Inferior parietal cortex (tissue), 1 donor: ENCODE measurements at regions not wholly inside any gene's neighbourhood (a gene's known extent, or its start where the extent isn't known, plus 50 kb on each side); places are given as distances from the start of the nearest gene placed in this dataset.
"Not testable (repeated sequence)": the region's sequence is repeated elsewhere in the genome, so short reads cannot be mapped to it uniquely, and the experiment has no call there.

ENCODE experiments used
- DNase-seq: peaks from one replicate; pipeline ENCODE4 v3.0.0-alpha.2; 2016; ENCODE audit errors: extremely low spot score

DNA sequence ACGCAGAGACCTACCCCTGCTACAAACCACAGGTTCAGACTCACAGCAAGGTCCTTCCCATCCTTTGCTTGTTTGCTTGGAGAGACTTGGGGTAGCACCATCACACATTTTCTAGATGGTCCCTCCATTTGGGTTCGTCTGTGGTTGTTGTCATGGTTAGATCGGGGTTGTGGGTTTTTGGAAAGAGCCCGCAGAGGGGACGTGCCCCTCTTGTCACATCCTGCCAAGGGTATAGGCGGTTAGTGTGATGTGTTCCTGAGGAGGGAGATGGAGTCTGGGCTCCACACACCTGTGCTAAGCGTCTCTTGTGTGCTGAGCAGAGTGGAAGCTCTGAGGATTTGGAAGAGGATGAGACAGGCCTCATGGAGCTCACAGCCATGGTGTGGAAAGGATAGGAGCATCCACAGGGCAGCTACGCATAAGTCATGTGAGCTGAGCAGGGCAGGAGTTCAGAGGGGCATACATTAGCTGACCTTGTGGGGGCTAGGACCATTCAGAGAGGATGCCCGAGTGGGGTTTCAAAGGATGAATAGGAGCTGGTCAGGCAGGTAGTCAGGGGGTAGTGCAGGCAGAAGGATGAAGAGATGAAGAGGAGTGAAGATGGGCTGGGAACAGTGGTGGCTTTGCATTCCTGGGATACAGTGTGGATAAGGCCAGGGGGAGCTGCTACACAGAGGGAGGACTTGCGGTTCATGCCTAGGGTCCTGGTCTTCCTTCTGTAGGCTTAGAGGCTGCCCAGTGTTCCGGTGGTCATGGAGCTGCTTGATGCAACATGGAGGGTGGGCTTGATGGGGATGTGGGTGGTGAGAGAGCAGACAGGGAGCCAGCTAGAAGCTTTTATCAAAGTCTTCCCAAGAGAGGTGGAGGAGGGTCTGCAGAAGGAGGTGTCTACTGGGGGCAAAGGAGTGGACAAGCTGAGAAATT is 62.9 kb downstream of the ACKR3 start:
- DNase-seq = no peak

DNA sequence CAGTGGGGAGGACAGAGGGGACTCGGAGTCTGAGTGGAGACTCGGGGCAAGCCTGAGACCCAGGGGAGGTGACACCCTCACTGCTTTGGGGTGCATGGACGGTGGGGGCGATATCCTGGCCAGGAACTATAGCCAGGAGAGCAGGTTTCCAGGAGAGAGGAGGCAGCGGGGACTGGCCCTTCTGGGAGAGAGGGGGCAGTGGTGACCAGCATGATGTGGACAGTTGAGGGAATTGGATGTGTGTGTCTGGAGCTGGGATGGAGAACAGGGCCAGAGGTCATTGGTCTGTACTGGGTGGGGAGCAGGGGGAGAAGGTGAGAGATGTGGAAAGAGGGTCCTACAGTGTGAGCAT is 63.6 kb downstream of the ACKR3 start:
- no peak for DNase-seq

DNA sequence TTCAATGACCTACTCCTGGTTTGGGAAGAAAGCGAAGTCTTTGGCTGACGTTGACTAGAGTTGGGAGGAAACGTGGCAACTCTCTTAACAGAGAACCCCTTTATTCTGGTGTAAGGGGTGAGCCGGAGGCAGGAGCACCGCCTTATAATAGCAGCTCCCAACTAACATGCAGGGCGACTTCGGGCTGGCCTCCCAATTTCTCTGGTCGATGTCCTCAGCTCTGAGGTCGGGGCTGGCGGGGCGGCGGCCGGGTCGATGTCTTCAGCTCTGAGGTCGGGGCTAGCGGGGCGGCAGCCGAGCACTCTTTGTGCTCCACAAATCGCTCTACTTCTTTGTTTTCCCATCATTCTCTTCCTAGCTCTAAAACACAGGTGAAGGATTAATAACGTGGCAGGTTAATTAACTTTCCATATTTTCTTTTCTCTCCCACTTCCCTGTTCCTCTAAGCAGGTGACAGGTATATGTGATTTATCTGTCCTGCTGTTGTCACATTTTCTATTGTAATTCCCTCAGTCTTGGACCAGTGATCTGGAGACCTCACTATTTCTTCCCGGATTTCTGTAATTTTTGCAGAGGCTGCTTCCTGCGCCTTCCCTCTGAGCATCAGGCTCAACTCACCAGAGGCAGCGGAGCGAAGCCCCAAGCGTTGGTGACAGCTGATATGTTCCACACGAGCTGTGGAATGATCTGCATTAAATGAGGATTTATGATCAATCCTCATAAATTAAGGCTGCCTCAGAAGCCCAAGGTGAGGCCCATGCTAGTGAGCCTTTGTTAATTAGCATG is 64.3 kb downstream of the ACKR3 start:
- no peak for DNase-seq

DNA sequence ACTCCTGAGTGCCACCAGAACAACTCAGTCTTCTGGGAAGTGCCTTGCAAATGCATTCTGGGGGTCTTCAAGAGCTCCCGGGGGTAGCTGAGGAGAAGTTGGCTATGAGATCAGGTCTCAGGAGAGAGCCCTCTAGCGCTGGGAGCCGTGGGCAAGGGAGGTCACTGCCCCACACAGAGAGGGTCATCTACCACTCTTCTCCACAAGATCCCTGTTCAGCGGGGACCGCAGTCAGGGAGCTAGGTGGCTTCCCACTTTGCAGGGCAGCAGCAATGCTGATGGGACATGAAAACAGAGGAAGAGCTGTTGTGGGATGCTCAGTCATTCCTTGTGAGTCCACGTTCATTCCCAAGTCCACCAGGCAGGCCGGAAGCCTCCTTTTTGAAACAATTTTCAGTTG is 66.6 kb downstream of the ACKR3 start:
- no peak for DNase-seq

DNA sequence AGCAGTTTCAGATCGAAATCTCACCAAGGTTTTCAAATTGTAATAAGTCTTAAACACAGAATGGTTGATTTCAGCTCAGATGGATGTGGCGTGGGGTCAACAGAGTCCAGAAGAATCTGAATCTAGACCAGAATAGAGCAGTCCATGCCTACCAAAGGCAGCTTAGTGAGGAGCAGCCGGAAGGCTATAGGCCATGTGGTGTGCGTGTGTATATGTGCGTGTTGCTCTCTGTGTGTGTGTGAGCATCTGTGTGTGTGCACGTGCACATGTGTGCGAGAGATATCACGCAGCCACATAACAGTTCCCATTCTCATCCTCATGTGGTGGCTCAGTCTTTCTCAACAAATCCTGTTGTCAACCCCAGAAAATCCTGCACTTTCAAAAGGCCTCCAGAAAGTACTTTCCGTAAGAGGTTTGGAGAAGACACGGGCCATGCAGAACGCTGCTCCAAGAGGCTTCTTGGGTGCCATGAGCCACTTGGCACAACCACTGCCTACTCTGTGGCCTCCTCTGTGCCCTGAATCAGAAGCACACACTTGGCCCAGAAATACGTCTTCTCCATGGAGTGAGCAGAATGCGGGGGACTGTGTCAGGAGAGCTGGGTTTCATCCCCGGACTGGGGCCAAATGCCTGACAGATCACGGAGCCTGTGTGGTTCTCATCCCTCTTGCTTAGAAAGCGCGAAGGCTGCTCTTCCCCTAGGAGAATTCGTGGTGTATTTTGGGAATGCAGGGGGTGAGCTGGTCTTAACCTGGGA is 67.3 kb downstream of the ACKR3 start:
- no peak for DNase-seq

DNA sequence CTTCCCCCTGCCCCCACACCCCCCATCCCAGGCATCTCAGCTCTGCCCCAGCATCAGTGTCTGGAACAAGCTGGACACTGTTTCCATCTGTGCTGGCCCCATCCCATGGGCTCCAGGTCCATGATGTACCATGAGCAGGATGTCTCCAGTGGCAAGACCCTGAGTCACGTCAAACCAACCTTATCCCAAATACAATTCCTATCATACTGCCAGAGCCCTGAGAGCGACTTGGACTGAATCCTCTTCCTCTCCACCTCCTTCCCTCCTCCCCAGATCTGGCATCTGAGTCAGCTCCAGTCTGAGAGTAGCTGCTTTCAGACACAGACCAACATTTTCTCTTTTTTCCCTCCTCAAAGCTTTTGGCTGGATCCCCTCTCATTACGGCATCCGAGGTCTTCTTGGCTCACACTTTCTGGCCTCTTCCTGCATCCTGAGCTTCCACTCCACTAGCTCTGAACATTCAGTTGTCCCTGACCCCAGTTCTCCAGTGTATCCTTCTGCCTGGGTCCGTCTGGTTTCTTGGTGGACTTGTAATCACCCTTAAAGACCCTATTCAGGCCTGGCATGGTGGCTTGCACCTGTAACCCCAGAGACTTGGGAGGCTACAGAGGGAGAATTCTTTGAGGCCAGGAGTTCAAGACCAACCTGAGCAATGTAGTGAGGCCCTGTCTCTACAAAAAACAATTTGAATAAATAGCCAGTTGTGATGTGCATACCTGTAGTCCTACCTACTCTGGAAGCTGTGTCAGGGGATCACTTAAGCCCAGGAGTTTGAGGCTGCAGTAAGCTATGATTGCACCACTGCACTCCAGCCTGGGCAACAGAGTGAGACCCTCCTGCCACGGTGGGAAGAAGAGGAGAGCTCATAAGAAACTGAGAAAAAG is 68.3 kb downstream of the ACKR3 start:
- DNase-seq = no peak

DNA sequence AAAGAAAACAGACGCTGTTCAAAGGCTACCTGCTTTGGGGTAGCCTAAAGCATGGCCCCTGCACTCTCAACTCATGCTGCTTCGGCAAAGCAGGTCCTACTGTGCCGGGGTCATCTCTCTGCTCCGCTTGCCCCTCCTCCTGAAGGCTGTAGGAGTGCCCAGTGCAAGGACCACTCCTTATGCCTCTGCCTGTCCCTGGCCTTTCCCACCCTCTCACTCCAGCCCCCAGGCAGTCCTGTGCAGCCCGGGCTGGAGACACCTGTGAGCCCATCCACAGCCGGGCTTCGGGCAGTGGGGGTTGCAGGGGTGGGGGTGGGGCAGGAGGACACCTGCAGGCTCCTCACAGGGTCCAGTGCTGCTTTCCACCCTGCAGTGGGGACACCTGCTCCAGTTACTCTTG is 69.1 kb downstream of the ACKR3 start:
- no peak for DNase-seq

DNA sequence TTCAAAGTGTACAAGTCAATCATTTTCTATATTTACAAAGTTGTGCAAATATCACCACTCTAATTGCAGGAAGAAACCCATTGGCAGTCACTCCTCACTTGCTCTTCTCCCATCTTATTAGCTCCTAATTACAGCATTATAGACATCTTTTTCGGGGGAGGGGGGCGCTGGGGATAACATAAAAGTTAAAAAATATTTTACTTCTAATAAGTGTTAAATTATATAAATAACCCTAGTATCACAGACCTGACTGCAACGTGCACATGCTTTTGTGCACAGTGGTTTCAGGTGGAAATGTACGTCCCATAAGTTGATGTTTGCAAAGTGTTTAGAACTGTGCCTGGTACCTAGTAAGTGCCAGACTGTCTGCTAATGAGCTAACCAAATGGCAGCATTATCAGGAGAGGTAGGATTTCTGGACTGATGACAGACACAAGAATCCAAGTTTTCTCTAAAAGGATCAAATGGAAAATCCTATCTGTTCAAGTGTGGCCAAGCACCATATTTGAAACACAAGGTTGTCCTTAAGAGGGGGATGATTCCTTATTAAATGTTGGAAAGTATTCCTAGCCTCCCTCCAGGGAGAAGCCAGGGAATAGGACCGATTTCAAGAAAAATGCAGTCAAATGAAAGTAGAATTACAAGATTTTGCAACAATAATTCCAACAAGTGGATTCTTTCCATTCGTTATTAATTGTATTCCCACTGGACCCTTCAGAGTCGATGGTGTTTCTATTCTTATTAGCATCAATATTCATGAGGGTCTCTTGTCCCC is 70.0 kb downstream of the ACKR3 start:
- DNase-seq = no peak

DNA sequence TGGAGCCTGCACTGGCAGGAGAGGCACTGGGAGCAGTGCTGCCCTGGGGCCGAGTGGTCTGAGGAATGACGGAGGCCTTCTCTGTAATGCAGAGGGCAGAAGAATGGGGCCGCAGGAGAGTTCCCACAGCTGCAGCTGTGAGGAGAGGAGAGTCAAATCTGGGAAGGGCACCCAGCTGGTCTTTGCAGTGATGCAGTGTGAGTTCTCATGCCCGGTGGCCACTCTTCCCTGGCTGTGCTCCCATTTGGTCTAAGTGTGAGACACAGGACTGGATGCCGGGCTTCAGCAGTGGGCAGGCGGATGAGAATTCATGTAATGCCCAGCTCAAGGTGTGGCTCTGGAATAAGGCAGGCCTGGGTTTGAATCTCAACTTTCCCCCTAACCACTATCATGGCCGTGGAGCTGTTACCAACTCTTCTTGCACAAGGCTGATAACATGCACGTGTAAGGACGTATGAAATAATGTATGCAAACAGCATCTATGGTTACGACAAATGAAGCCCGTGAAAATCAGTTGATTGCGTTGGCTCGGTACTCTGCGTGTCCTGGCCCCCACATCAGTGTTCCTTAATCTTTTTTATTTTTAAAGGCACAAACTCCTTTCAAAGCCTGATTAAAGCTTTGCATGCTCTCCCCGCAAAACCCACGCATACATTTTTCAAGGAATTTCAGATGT is 71.6 kb downstream of the ACKR3 start:
- no peak for DNase-seq

DNA sequence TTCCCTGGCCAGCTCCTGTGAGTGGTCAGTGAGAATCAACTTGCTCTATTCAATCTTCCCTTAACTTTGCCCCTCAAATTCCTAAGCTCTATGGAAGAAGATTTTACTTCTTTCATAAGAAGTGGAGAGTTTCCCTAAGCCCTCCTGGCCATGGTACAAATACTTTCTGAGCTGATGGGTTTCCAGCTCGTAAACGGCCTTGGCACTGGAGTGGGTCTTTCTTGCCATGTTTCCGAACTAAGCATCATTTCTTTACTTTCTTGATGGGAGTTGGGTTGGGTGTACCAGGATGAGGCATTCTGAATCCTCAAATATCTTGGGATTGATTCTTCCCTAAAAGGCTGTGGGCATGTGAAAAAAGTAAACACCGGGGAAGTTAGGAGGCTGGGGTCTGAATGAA is 72.5 kb downstream of the ACKR3 start:
- no peak for DNase-seq

DNA sequence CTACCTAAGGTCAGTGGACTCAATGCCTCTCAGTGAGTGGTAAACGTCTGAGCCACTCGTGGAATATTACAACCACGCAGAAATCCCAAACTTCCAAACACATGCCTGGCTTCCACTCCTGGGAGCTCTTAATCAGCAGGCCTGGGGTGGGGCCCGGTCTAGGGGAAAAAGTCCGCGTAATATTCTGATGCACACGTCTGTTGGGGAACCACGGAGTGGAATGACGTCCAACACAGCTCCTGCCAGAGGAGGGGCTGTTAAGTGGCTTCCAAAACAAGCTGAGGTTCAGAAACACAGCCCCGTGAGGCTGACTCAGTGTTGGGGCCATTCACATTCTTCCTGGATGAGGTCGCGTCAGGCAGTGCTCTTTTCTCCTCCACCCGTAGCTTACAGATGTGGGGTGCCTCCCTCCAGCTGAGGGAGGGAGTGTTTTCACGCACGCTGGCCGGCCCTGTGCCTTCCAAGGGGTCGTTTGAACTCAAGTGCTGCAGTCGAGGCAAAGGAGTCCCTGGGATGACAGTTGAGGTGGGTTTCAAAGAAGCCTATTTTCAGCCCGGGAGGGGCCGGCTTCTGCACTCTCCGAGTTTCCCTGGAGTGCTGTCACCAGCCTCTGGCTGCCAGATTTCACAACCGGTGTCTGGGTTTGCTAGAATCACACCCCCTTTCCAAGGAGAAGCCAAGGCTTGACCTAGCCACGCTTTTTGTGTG is 73.1 kb downstream of the ACKR3 start:
- DNase-seq = no peak

DNA sequence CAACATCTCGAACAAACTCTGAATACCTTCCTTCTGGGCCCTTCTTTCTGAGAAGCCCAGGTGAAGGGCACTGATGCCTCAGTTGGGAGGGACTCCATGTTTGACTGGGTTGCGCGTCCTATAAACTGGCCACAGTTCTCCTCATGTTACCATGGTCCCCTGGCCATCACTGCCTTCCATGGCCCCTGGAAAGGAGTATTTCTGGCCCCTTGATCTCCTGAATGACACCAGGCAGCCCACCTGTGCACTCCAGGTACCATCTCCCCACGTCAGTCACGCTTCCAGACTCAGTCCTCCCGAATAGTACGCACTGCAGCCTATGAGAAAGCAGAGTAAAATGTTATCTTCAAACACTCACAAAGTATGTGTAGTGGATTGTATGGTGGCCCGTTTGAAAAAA is 73.9 kb downstream of the ACKR3 start:
- no peak for DNase-seq

DNA sequence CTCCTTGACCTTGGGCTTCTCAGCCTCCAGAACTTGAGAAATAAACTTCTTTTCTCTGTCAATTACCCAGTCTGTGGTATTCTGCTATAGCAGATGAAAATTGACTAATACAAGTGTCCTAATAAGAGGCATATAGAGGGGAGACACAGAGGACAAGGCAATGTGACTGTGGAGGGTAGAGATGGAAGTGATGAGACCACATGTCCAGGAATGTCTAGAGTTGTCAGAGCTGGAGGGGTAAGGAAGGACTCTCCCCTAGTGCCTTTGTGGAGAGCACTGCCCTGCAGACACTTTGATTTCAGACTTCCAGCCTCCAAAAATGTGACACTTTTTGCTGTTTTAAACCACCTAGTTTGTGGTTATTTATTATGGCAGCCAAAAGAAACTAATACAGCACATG is 74.4 kb downstream of the ACKR3 start:
- DNase-seq = no peak

DNA sequence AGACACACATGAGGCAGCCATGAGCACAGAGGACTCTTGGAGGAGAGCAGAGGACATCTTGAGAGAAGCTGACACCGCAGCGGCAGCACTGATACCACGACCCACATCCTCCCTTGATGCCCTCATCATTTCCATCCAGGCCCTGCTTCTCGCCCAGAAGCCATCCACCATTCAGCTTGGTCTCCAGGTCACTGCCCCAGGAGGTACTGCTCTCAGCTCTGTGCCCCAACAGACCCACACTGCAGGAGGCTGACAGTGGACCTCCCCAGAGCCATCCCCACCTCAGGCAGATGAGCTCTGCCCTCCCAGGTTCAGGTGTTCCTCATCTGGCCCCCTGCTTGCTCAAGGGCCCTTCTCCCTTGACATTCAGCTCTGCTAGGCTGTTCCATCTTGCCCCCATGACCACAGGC is 74.9 kb downstream of the ACKR3 start:
- DNase-seq = no peak

DNA sequence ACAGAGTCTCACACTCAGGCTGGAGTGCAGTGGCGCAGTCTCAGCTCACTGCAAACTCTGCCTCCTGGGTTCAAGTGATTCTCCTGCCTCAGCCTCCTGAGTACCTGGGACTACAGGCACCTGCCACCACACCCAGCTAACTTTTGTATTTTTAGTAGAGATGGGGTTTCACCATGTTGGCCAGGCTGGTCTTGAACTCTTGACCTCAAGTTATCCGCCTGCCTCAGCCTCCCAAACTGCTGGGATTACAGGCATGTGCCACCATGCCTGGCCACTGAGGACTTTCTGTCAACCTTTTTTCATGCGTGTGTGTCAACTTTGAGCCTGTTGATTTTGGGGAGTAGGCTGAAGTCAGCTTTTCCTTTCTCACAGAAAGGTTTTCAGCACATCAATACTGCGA is 75.5 kb downstream of the ACKR3 start:
- not testable (repeated sequence) for DNase-seq

DNA sequence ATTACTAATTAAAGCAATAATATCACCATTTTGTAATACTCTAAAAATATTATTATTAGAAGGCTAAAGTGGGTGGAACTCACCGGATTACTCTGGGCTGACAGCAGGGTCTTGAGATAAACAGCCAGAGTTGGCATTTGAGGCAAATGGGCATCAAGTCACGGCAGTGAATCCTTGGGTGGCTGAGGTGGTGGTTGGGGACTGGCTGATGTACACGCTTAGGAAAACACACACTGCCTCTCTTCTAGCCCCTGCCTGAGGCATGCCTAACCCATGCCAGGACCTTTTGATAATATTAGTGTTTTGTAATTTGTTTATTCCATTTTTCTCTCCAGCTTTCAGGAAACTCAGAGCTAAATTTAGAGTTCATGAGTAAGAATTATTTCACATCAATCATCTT is 76.8 kb downstream of the ACKR3 start:
- DNase-seq = no peak

DNA sequence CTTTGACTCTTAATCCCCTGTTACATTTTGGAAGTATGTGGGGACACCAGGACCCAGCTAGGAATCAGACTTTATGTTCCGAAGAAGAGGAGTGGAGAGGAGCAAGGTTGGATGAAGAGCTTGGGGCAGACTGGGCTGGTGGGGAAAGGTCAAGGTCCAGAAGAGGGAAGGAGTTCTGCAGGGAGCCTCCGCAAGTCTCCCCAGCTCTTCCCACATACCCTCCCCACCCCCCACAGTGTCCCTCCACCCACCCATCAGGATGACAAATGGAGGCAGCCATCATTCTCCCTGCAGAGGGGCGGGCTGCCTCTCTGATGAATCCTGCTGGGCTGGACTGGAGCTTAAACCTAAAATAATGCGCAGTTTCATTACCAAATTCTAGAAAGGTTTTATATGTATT is 77.2 kb downstream of the ACKR3 start:
- DNase-seq = no peak

DNA sequence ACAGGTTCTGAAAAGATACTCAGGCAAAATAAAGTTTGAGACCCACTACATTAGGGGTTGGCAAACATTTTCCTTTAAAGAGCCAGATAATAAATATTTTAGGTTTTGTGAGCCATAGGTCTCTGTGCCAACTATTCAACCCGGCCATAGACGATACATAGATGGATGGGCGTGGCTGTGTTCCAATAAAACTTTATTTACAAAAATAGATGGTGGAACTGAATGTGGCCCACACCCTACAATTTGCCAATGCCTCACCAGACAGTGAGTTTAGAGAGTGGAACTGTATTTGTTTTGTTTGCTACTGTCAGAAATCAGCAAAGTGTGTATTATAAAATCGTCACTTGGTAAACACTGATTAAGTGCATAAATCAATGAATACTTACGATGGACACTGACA is 78.0 kb downstream of the ACKR3 start:
- DNase-seq = no peak

DNA sequence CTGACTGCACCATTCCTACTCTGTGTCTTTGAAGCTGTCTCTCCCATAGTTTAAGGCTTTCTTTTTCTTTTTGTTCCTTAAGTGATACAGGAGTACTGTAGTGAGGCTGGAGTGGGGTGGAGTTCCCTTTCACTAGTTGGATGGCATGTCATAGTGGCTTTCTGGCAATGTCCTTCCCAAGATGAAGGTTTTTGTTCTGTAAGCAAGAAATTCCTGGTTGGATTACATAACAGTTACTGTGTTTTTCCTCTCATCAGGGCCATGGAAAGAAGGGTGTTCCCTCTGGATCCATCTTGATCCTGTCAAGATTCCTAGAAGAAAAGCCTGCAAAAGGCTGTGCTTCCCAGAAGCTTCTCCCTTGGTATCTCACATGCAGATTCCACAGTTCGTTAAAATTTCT is 84.2 kb downstream of the ACKR3 start:
- no peak for DNase-seq
